ENCODE measurements at regions not wholly inside any gene's neighbourhood (a gene's known extent, or its start where the extent isn't known, plus 50 kb on each side); places are given as distances from the start of the nearest gene placed in this dataset.

- no peaks in the 10 kb centered on the region for H3K36me3 ChIP-seq
These were observed 63.7 kb upstream of the PSMD7 start for GRCh38 chr16:74232806-74233465.

GRCh38 chr16:74230126-74230525, 66.5 kb upstream of the PSMD7 start:
- Histone ChIP-seq H3K9me3 (replicated peaks) (no peaks in the 10 kb centered on the region), H3K27me3 (no peaks in the 10 kb centered on the region), H3K27ac (no peak overlapping the region), H3K4me1 (no peaks in the 10 kb centered on the region), H3K4me3 (no peak overlapping the region), H3K36me3 (no peaks in the 10 kb centered on the region)
- DNase-seq: no peak

More at GRCh38 chr16:74232806-74233465, 63.7 kb upstream of the PSMD7 start:
- no peaks in the 10 kb centered on the region for H3K9me3 ChIP-seq (replicated peaks)
- no peak overlapping the region for H3K27ac ChIP-seq
- H3K4me1 ChIP-seq: no peaks in the 10 kb centered on the region
- no peak for DNase-seq
- H3K4me3 ChIP-seq: no peak overlapping the region
- H3K27me3 ChIP-seq: no peaks in the 10 kb centered on the region

GRCh38 chr16:74226338-74226954, 70.2 kb upstream of the PSMD7 start:
- no peaks in the 10 kb centered on the region for H3K36me3 ChIP-seq
- H3K9me3 ChIP-seq (replicated peaks): no peaks in the 10 kb centered on the region
- no peak overlapping the region for H3K4me3 ChIP-seq
- H3K27ac ChIP-seq: no peak overlapping the region
- DNase-seq: peak in 1 of 2 experiments; percentile 11
- H3K4me1 ChIP-seq: no peaks in the 10 kb centered on the region
- H3K27me3 ChIP-seq: no peaks in the 10 kb centered on the region

- H3K27ac ChIP-seq: peak overlapping the region; percentile 28; the same call in 1 of the 2 replicates
- peak; percentile 27 to 39 for DNase-seq
- no peaks in the 10 kb centered on the region for H3K9me3 ChIP-seq (replicated peaks)
- no peaks in the 10 kb centered on the region for H3K4me1 ChIP-seq
- no peaks in the 10 kb centered on the region for H3K27me3 ChIP-seq
- peak overlapping the region; percentile 28; the same call in 1 of the 2 replicates for H3K4me3 ChIP-seq
- no peaks in the 10 kb centered on the region for H3K36me3 ChIP-seq
These were observed 71.6 kb upstream of the PSMD7 start for GRCh38 chr16:74224828-74225612.

- H3K4me3 ChIP-seq: no peak overlapping the region
- no peaks in the 10 kb centered on the region for H3K4me1 ChIP-seq
- H3K27me3 ChIP-seq: no peaks in the 10 kb centered on the region
- no peaks in the 10 kb centered on the region for H3K36me3 ChIP-seq
- H3K27ac ChIP-seq: no peak overlapping the region
- no peaks in the 10 kb centered on the region for H3K9me3 ChIP-seq (replicated peaks)
- no peak for DNase-seq
These were observed 74.8 kb upstream of the PSMD7 start for GRCh38 chr16:74221828-74222227.

- H3K4me1 ChIP-seq: no peaks in the 10 kb centered on the region
- H3K9me3 ChIP-seq (replicated peaks): no peaks in the 10 kb centered on the region
These were observed 76.9 kb upstream of the PSMD7 start for GRCh38 chr16:74219706-74220105.

GRCh38 chr16:74218871-74219270, 77.7 kb upstream of the PSMD7 start:
- no peaks in the 10 kb centered on the region for H3K27me3 ChIP-seq
- no peaks in the 10 kb centered on the region for H3K9me3 ChIP-seq (replicated peaks)

More at GRCh38 chr16:74219706-74220105, 76.9 kb upstream of the PSMD7 start:
- Histone ChIP-seq H3K27me3 (no peaks in the 10 kb centered on the region), H3K4me3 (no peak overlapping the region), H3K36me3 (no peaks in the 10 kb centered on the region), H3K27ac (no peak overlapping the region)
- DNase-seq: no peak

GRCh38 chr16:74216319-74216718, 80.3 kb upstream of the PSMD7 start:
- H3K4me3 ChIP-seq: no peak overlapping the region
- DNase-seq: no peak
- no peak overlapping the region for H3K27ac ChIP-seq
- no peaks in the 10 kb centered on the region for H3K4me1 ChIP-seq
- H3K36me3 ChIP-seq: no peaks in the 10 kb centered on the region
- H3K27me3 ChIP-seq: no peaks in the 10 kb centered on the region
- no peaks in the 10 kb centered on the region for H3K9me3 ChIP-seq (replicated peaks)

More at GRCh38 chr16:74218871-74219270, 77.7 kb upstream of the PSMD7 start:
- Histone ChIP-seq H3K27ac (no peak overlapping the region), H3K36me3 (no peaks in the 10 kb centered on the region), H3K4me3 (no peak overlapping the region), H3K4me1 (no peaks in the 10 kb centered on the region)
- no peak for DNase-seq

- no peak overlapping the region for H3K4me3 ChIP-seq
- no peaks in the 10 kb centered on the region for H3K4me1 ChIP-seq
- H3K36me3 ChIP-seq: no peaks in the 10 kb centered on the region
- H3K27ac ChIP-seq: no peak overlapping the region
- no peak for DNase-seq
- no peaks in the 10 kb centered on the region for H3K9me3 ChIP-seq (replicated peaks)
- H3K27me3 ChIP-seq: no peaks in the 10 kb centered on the region
These were observed 81.4 kb upstream of the PSMD7 start for GRCh38 chr16:74215249-74215648.

- Histone ChIP-seq H3K9me3 (replicated peaks) (no peaks in the 10 kb centered on the region), H3K27ac (no peak overlapping the region), H3K27me3 (no peaks in the 10 kb centered on the region), H3K4me1 (no peaks in the 10 kb centered on the region), H3K4me3 (no peak overlapping the region), H3K36me3 (no peaks in the 10 kb centered on the region)
- DNase-seq: no peak
These were observed 83.2 kb upstream of the PSMD7 start for GRCh38 chr16:74213372-74213771.

- Histone ChIP-seq H3K27ac (no peak overlapping the region), H3K9me3 (replicated peaks) (no peaks in the 10 kb centered on the region), H3K4me3 (no peak overlapping the region), H3K36me3 (no peaks in the 10 kb centered on the region), H3K4me1 (no peaks in the 10 kb centered on the region), H3K27me3 (no peaks in the 10 kb centered on the region)
- DNase-seq: no peak
These were observed 86.4 kb upstream of the PSMD7 start for GRCh38 chr16:74210245-74210644.

- Histone ChIP-seq H3K4me1 (no peaks in the 10 kb centered on the region), H3K27ac (no peak overlapping the region), H3K9me3 (replicated peaks) (no peaks in the 10 kb centered on the region), H3K27me3 (no peaks in the 10 kb centered on the region), H3K36me3 (no peaks in the 10 kb centered on the region), H3K4me3 (no peak overlapping the region)
- DNase-seq: no peak
These were observed 94.6 kb upstream of the PSMD7 start for GRCh38 chr16:74202009-74202408.

GRCh38 chr16:74201576-74201975, 95.0 kb upstream of the PSMD7 start:
- no peaks in the 10 kb centered on the region for H3K36me3 ChIP-seq
- DNase-seq: no peak
- H3K27me3 ChIP-seq: no peaks in the 10 kb centered on the region
- H3K27ac ChIP-seq: no peak overlapping the region
- H3K4me3 ChIP-seq: no peak overlapping the region
- no peaks in the 10 kb centered on the region for H3K9me3 ChIP-seq (replicated peaks)
- no peaks in the 10 kb centered on the region for H3K4me1 ChIP-seq

GRCh38 chr16:74200921-74201320, 95.7 kb upstream of the PSMD7 start:
- H3K27ac ChIP-seq: no peak overlapping the region
- H3K36me3 ChIP-seq: no peaks in the 10 kb centered on the region
- H3K4me3 ChIP-seq: no peak overlapping the region

GRCh38 chr16:74199842-74200124, 96.8 kb upstream of the PSMD7 start:
- Histone ChIP-seq H3K9me3 (replicated peaks) (no peaks in the 10 kb centered on the region), H3K4me1 (no peaks in the 10 kb centered on the region), H3K36me3 (no peaks in the 10 kb centered on the region), H3K27me3 (no peaks in the 10 kb centered on the region), H3K4me3 (no peak overlapping the region), H3K27ac (no peak overlapping the region)
- no peak for DNase-seq

More at GRCh38 chr16:74200921-74201320, 95.7 kb upstream of the PSMD7 start:
- Histone ChIP-seq H3K4me1 (no peaks in the 10 kb centered on the region), H3K27me3 (no peaks in the 10 kb centered on the region), H3K9me3 (replicated peaks) (no peaks in the 10 kb centered on the region)
- no peak for DNase-seq

Data from SJCRH30 (cell line).